ENCODE measurements at regions not wholly inside any gene's neighbourhood (a gene's known extent, or its start where the extent isn't known, plus 50 kb on each side); places are given as distances from the start of the nearest gene placed in this dataset.

DNA sequence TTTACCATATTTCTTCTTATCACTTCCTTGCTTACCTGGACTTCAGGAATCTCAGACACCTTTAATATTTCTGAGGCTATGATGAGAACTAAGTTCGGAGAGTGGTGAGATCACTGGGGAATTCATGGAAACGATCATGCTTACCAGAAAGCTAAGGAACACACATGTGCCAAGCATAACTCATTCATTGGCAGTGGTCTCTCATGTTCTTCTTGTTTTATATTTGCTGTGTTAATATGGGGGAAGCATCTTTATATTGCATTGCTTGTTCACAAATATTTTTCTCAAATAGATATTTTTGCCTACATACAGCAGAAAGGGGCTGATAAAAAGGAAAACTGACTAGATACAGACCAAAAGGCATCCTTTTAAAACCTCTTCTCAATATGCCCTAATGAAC is 55.8 kb downstream of the COL6A6 start:
- TF ChIP-seq, protein P1, sequence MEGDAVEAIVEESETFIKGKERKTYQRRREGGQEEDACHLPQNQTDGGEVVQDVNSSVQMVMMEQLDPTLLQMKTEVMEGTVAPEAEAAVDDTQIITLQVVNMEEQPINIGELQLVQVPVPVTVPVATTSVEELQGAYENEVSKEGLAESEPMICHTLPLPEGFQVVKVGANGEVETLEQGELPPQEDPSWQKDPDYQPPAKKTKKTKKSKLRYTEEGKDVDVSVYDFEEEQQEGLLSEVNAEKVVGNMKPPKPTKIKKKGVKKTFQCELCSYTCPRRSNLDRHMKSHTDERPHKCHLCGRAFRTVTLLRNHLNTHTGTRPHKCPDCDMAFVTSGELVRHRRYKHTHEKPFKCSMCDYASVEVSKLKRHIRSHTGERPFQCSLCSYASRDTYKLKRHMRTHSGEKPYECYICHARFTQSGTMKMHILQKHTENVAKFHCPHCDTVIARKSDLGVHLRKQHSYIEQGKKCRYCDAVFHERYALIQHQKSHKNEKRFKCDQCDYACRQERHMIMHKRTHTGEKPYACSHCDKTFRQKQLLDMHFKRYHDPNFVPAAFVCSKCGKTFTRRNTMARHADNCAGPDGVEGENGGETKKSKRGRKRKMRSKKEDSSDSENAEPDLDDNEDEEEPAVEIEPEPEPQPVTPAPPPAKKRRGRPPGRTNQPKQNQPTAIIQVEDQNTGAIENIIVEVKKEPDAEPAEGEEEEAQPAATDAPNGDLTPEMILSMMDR (IDR thresholded peaks at IDR 0.05), result no peak
- TF ChIP-seq POLR2A (IDR thresholded peaks at IDR 0.05), result no peak

Data from esophagus squamous epithelium (tissue), 4 donors.